ENCODE measurements at regions not wholly inside any gene's neighbourhood (a gene's known extent, or its start where the extent isn't known, plus 50 kb on each side); places are given as distances from the start of the nearest gene placed in this dataset.
A peak's percentile ranks its signal among the peaks of the same experiment; 100 is the strongest.

GRCh38 chr15:29376590-29376989 is 107.0 kb upstream of the NSMCE3 start:
- in situ Hi-C loops (cut with MboI; ENCODE audit: low pct_unique_long_range_greater_than_20kb, low sequenced_read_pairs, unreplicated experiment), result no loop called here
- DNase-seq (ENCODE audit: low spot score), result no peak
- TF ChIP-seq, protein P1, sequence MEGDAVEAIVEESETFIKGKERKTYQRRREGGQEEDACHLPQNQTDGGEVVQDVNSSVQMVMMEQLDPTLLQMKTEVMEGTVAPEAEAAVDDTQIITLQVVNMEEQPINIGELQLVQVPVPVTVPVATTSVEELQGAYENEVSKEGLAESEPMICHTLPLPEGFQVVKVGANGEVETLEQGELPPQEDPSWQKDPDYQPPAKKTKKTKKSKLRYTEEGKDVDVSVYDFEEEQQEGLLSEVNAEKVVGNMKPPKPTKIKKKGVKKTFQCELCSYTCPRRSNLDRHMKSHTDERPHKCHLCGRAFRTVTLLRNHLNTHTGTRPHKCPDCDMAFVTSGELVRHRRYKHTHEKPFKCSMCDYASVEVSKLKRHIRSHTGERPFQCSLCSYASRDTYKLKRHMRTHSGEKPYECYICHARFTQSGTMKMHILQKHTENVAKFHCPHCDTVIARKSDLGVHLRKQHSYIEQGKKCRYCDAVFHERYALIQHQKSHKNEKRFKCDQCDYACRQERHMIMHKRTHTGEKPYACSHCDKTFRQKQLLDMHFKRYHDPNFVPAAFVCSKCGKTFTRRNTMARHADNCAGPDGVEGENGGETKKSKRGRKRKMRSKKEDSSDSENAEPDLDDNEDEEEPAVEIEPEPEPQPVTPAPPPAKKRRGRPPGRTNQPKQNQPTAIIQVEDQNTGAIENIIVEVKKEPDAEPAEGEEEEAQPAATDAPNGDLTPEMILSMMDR (IDR thresholded peaks at IDR 0.05; ENCODE audit: extremely low read depth, insufficient read depth, missing control alignments), result no peak

DNA sequence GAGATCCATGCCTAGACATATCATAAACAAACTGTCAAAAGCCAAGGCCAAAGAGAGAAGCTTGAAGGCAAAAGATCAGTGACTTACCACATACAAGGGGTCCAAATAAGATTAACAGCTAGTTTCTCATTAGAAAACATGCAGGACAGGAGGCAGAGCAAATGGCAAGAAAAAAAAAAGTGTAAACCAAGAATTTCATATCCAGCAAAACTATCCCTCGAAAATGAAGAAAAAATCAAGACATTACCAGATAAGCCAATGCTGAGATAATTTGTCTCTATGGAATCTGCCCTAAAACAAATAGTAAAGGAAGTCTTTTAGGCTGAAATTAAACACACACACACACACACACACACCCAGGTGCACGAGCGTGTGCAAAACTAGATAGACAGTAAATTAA is 99.6 kb upstream of the NSMCE3 start:
- in situ Hi-C loops (cut with MboI; ENCODE audit: low pct_unique_long_range_greater_than_20kb, low sequenced_read_pairs, unreplicated experiment), result no loop called here
- no peak for DNase-seq (ENCODE audit: low spot score)
- TF ChIP-seq, protein P1 (IDR thresholded peaks at IDR 0.05; ENCODE audit: extremely low read depth, insufficient read depth, missing control alignments), result no peak

- TF ChIP-seq, protein P1 (IDR thresholded peaks at IDR 0.05; ENCODE audit: extremely low read depth, insufficient read depth, missing control alignments), result peak; percentile 15
- in situ Hi-C loops (cut with MboI; ENCODE audit: low pct_unique_long_range_greater_than_20kb, low sequenced_read_pairs, unreplicated experiment), result no loop called here
- no peak for DNase-seq (ENCODE audit: low spot score)
These were observed 94.9 kb upstream of the NSMCE3 start for GRCh38 chr15:29364426-29365078.

DNA sequence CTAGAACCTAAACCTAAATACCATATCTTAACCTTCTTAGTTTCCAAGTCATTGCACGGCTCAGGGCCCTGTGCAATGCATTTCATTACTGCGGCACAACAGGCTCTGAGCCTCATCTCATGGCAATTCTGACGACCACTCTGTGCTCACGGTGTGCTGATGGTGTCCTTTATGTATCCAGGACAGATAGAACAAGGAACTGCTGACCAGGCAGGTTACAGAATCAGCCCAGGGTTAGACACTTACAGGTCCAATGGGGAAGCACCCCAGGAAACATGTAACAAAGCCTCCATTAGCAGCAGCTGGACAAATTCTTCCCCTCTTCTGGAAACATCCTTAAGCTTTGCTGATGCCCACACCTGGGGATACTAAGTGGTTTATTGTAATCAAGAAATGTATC is 91.9 kb upstream of the NSMCE3 start:
- in situ Hi-C loops (cut with MboI; ENCODE audit: low pct_unique_long_range_greater_than_20kb, low sequenced_read_pairs, unreplicated experiment), result no loop called here
- TF ChIP-seq, protein P1 (IDR thresholded peaks at IDR 0.05; ENCODE audit: extremely low read depth, insufficient read depth, missing control alignments), result no peak

GRCh38 chr15:29360152-29360551 is 90.5 kb upstream of the NSMCE3 start:
- TF ChIP-seq, protein P1 (IDR thresholded peaks at IDR 0.05; ENCODE audit: extremely low read depth, insufficient read depth, missing control alignments), result no peak
- in situ Hi-C loops (cut with MboI; ENCODE audit: low pct_unique_long_range_greater_than_20kb, low sequenced_read_pairs, unreplicated experiment), result no loop called here
- no peak for DNase-seq (ENCODE audit: low spot score)

More for the DNA sequence above, 91.9 kb upstream of the NSMCE3 start:
- DNase-seq (ENCODE audit: low spot score), result no peak

DNA sequence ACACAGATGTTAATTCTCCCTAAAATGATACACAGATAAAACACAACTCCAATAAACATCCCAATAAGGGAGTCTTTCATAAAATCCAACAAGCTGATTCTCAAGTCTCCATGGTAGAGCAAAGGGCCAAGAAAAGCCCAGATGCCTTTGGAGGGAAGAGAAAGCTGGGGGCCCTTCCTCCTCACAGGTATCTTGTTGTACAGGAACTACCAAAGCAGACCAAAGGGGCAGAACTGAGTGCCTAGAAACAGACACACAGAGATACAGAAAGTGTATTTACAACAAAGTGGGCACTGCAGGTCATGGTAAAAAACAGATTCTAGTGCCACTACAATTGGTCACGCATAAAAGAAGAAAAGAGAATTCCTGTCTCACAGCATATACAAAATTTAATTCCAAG is 87.2 kb upstream of the NSMCE3 start:
- in situ Hi-C loops (cut with MboI; ENCODE audit: low pct_unique_long_range_greater_than_20kb, low sequenced_read_pairs, unreplicated experiment), result no loop called here
- TF ChIP-seq, protein P1 (IDR thresholded peaks at IDR 0.05; ENCODE audit: extremely low read depth, insufficient read depth, missing control alignments), result no peak
- no peak for DNase-seq (ENCODE audit: low spot score)

Data from GM13977 (cell line).